OCI-LY3 (cell line): ENCODE measurements at regions not wholly inside any gene's neighbourhood (a gene's known extent, or its start where the extent isn't known, plus 50 kb on each side); places are given as distances from the start of the nearest gene placed in this dataset.

Source experiments
- H2AFZ ChIP-seq: fragments of 200-600, 300-600 bp; shearing (Covaris generic); 2 replicates; pipeline ENCODE4 v1.6.0; 2014; ENCODE audit warnings: antibody characterized with exemption, low read depth, low read length
- H3K27ac ChIP-seq: fragments of 200-600, 300-600 bp; sonication (generic); 2 replicates; pipeline ENCODE4 v1.5.1; 2014; ENCODE audit warnings: mild to moderate bottlenecking, low read length, moderate library complexity, mixed read lengths
- H3K27me3 ChIP-seq: fragments of 200-600, 300-600 bp; sonication (generic); 2 replicates; pipeline ENCODE4 v1.6.1; 2014; ENCODE audit warnings: low read depth, low read length, mixed read lengths
- H3K36me3 ChIP-seq: fragments of 200-600, 300-600 bp; sonication (generic); replicated peaks from 2 replicates; pipeline ENCODE3; 2014; ENCODE audit warnings: low read depth, low read length, mixed read lengths
- H3K4me1 ChIP-seq: fragments of 300-600, 200-600 bp; sonication (generic); 2 replicates; pipeline ENCODE4 v1.6.1; 2014; ENCODE audit warnings: low read length, mixed read lengths
- H3K4me2 ChIP-seq: fragments of 200-600, 300-600 bp; sonication (generic); 2 replicates; pipeline ENCODE4 v1.6.1; 2014; ENCODE audit warnings: low read length, mixed read lengths
- H3K4me3 ChIP-seq: fragments of 300-600, 200-600 bp; sonication (generic); 2 replicates; pipeline ENCODE4 v1.5.1; 2014; ENCODE audit warnings: antibody characterized with exemption, mild to moderate bottlenecking, low read length, moderate library complexity
- H3K79me2 ChIP-seq: fragments of 300-600, 200-600 bp; shearing (Covaris generic); 2 replicates; pipeline ENCODE4 v1.6.1; 2014; ENCODE audit warnings: mild to moderate bottlenecking, low read length, mixed read lengths
- H3K9ac ChIP-seq: fragments of 300-600, 200-600 bp; shearing (Covaris generic); 2 replicates; pipeline ENCODE4 v1.6.0; 2014; ENCODE audit warnings: mild to moderate bottlenecking, low read length, moderate library complexity
- H3K9me3 ChIP-seq: fragments of 200-600, 300-600 bp; shearing (Covaris generic); 2 replicates; pipeline ENCODE4 v1.6.1; 2014; ENCODE audit warnings: low read length, mixed read lengths; ENCODE audit not compliant: insufficient read depth
- H4K20me1 ChIP-seq: fragments of 200-600, 300-600 bp; sonication (generic); 2 replicates; pipeline ENCODE4 v1.6.1; 2016; ENCODE audit warnings: low read length, mixed read lengths; ENCODE audit not compliant: insufficient read depth
- EZH2phosphoT487 ChIP-seq: fragments of 200-600 bp; shearing (Covaris generic); IDR thresholded peaks from 2 replicates; pipeline ENCODE4 v1.6.1; 2018; ENCODE audit warnings: antibody characterized with exemption, mixed run types, low read depth
- TF ChIP-seq, protein P1 (sequence below): fragments of 200-600, 300-600 bp; sonication (generic); IDR thresholded peaks from 2 replicates; pipeline ENCODE4 v1.5.1; 2014; ENCODE audit warnings: antibody characterized with exemption, low read length, low read depth

- Histone ChIP-seq H3K4me1 (peaks cover 2% of the 10 kb centered on the region), H3K27me3 (0 out of 2 replicates have a peak, but pooled peaks cover 3% of the 10 kb centered on the region), H3K79me2 (no peaks in the 10 kb centered on the region), H3K9me3 (no peaks in the 10 kb centered on the region), H4K20me1 (no peaks in the 10 kb centered on the region), H3K9ac (no peak overlapping the region), H3K4me2 (no peak overlapping the region), H3K27ac (no peak overlapping the region), H3K4me3 (no peak overlapping the region), H2AFZ (no peak overlapping the region), H3K36me3 (no peaks in the 10 kb centered on the region)
- TF ChIP-seq, protein P1, sequence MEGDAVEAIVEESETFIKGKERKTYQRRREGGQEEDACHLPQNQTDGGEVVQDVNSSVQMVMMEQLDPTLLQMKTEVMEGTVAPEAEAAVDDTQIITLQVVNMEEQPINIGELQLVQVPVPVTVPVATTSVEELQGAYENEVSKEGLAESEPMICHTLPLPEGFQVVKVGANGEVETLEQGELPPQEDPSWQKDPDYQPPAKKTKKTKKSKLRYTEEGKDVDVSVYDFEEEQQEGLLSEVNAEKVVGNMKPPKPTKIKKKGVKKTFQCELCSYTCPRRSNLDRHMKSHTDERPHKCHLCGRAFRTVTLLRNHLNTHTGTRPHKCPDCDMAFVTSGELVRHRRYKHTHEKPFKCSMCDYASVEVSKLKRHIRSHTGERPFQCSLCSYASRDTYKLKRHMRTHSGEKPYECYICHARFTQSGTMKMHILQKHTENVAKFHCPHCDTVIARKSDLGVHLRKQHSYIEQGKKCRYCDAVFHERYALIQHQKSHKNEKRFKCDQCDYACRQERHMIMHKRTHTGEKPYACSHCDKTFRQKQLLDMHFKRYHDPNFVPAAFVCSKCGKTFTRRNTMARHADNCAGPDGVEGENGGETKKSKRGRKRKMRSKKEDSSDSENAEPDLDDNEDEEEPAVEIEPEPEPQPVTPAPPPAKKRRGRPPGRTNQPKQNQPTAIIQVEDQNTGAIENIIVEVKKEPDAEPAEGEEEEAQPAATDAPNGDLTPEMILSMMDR: no peak
- no peak for TF ChIP-seq EZH2phosphoT487
Measured at GRCh38 chr1:38331496-38332210, 285.1 kb upstream of the POU3F1 start.

- H3K9me3 ChIP-seq: no peaks in the 10 kb centered on the region
- TF ChIP-seq, protein P1: no peak
- no peak for TF ChIP-seq EZH2phosphoT487
- H3K27me3 ChIP-seq: 0 out of 2 replicates have a peak, but pooled peaks cover 3% of the 10 kb centered on the region
Measured at GRCh38 chr1:38330799-38331198, 284.2 kb upstream of the POU3F1 start.

GRCh38 chr1:38329644-38330043 is 283.1 kb upstream of the POU3F1 start:
- peaks cover 8% of the 10 kb centered on the region for H3K4me1 ChIP-seq
- H3K9ac ChIP-seq: no peak overlapping the region
- H3K79me2 ChIP-seq: no peaks in the 10 kb centered on the region
- H3K4me2 ChIP-seq: no peak overlapping the region
- H3K9me3 ChIP-seq: no peaks in the 10 kb centered on the region
- H3K36me3 ChIP-seq: no peaks in the 10 kb centered on the region
- no peak overlapping the region for H2AFZ ChIP-seq
- H3K27me3 ChIP-seq: no peaks in the 10 kb centered on the region
- H3K4me3 ChIP-seq: no peak overlapping the region
- no peak for TF ChIP-seq EZH2phosphoT487
- TF ChIP-seq, protein P1: no peak
- H3K27ac ChIP-seq: no peak overlapping the region
- no peaks in the 10 kb centered on the region for H4K20me1 ChIP-seq

More at GRCh38 chr1:38330799-38331198, 284.2 kb upstream of the POU3F1 start:
- Histone ChIP-seq H2AFZ (no peak overlapping the region), H3K4me2 (no peak overlapping the region), H3K4me1 (peaks cover 8% of the 10 kb centered on the region), H3K4me3 (no peak overlapping the region), H4K20me1 (no peaks in the 10 kb centered on the region), H3K27ac (no peak overlapping the region), H3K79me2 (no peaks in the 10 kb centered on the region), H3K36me3 (no peaks in the 10 kb centered on the region), H3K9ac (no peak overlapping the region)

GRCh38 chr1:38328278-38329035 is 281.9 kb upstream of the POU3F1 start:
- no peaks in the 10 kb centered on the region for H3K9me3 ChIP-seq
- peaks cover 8% of the 10 kb centered on the region for H3K4me1 ChIP-seq
- H3K4me2 ChIP-seq: no peak overlapping the region
- no peaks in the 10 kb centered on the region for H4K20me1 ChIP-seq
- TF ChIP-seq EZH2phosphoT487: no peak
- TF ChIP-seq, protein P1: no peak
- H3K36me3 ChIP-seq: no peaks in the 10 kb centered on the region
- H3K27me3 ChIP-seq: no peaks in the 10 kb centered on the region
- H3K4me3 ChIP-seq: no peak overlapping the region
- no peaks in the 10 kb centered on the region for H3K79me2 ChIP-seq
- H3K9ac ChIP-seq: no peak overlapping the region
- no peak overlapping the region for H3K27ac ChIP-seq
- no peak overlapping the region for H2AFZ ChIP-seq
